ENCODE measurements at regions not wholly inside any gene's neighbourhood (a gene's known extent, or its start where the extent isn't known, plus 50 kb on each side); places are given as distances from the start of the nearest gene placed in this dataset.

DNA sequence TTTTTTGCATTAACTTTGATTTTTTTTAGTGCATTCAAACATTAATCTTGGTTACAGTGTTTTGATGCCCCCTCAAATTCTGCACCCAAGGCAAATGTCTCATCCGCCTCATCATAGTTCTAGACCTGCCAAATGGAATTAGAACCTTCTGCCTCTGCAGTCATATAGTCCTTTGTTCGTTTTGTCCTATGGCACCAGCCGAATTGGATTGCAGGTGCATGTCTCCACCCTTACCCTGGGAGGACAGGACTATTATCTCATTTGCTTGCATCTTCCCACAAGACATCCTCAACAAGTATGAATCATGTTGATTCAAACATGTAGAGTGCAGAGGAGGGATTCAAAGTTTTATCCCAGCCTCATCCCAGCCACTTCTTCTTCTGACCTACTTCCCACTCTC lies 579.1 kb downstream of the VRK1 start:
- H3K27ac ChIP-seq: no peak overlapping the region
- no peaks in the 10 kb centered on the region for H3K9me3 ChIP-seq
- intact Hi-C loops (cut with DNase I; ENCODE audit: low total_unique reads): no loop called here
- no peaks in the 10 kb centered on the region for H3K4me1 ChIP-seq
- H3K27me3 ChIP-seq: no peaks in the 10 kb centered on the region
- DNase-seq (ENCODE audit: low spot score in 2 of 2): no peak
- no peak overlapping the region for H3K4me3 ChIP-seq
- TF ChIP-seq, protein P1, sequence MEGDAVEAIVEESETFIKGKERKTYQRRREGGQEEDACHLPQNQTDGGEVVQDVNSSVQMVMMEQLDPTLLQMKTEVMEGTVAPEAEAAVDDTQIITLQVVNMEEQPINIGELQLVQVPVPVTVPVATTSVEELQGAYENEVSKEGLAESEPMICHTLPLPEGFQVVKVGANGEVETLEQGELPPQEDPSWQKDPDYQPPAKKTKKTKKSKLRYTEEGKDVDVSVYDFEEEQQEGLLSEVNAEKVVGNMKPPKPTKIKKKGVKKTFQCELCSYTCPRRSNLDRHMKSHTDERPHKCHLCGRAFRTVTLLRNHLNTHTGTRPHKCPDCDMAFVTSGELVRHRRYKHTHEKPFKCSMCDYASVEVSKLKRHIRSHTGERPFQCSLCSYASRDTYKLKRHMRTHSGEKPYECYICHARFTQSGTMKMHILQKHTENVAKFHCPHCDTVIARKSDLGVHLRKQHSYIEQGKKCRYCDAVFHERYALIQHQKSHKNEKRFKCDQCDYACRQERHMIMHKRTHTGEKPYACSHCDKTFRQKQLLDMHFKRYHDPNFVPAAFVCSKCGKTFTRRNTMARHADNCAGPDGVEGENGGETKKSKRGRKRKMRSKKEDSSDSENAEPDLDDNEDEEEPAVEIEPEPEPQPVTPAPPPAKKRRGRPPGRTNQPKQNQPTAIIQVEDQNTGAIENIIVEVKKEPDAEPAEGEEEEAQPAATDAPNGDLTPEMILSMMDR (IDR thresholded peaks at IDR 0.05): no peak
- TF ChIP-seq POLR2AphosphoS5 (IDR thresholded peaks at IDR 0.05): no peak
- no peak for TF ChIP-seq POLR2A (IDR thresholded peaks at IDR 0.05)
- H3K36me3 ChIP-seq: no peaks in the 10 kb centered on the region

DNA sequence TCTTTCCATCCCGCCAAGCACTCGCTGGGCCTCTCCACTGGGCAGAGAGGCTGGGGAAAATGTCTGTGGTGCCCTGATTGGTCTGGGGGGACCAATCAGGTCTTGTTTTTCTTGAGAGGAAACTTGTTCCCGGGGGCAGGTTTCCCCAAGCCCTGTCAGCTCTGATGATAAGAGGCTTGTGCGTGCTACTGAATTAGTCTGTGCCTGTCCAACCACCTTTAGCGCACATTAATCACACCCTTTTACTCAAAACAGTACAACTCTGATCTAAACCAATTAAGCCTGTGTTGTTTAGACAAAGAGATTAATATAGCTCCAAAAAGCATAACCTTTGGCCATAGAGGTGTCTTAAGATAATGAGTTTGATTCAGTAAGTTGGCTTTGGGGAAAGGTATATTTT lies 580.4 kb downstream of the VRK1 start:
- intact Hi-C loops (cut with DNase I; ENCODE audit: low total_unique reads): no loop called here
- H3K36me3 ChIP-seq: no peaks in the 10 kb centered on the region
- H3K4me1 ChIP-seq: no peaks in the 10 kb centered on the region
- H3K9me3 ChIP-seq: no peaks in the 10 kb centered on the region
- no peak for TF ChIP-seq POLR2A (IDR thresholded peaks at IDR 0.05)
- TF ChIP-seq, protein P1 (IDR thresholded peaks at IDR 0.05): no peak
- TF ChIP-seq POLR2AphosphoS5 (IDR thresholded peaks at IDR 0.05): no peak
- no peak overlapping the region for H3K4me3 ChIP-seq
- no peak for DNase-seq (ENCODE audit: low spot score in 2 of 2)
- no peak overlapping the region for H3K27ac ChIP-seq
- H3K27me3 ChIP-seq: no peaks in the 10 kb centered on the region

DNA sequence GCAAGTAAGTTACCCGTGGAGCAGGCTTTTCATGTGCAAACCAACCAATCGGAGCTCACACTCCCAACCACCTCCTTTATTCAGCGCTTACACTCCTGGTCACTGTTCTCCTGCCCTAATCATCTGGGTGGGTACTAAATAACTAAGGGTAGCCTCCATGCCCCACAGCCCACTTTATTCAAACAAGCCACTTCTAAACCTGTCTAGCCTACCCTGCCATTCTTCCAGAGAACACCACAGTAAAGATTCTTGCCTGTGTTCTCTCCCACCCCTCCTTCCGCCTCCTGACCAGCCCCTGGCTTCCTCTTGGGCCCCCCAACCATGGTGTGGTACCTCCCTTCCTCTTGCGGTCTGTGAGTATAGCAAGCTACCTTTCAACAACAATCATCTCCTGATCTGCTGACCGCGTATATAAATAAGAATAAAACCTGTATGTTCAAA lies 581.9 kb downstream of the VRK1 start:
- H3K9me3 ChIP-seq: no peaks in the 10 kb centered on the region
- H3K4me3 ChIP-seq: no peak overlapping the region
- no peak overlapping the region for H3K27ac ChIP-seq
- H3K27me3 ChIP-seq: no peaks in the 10 kb centered on the region
- intact Hi-C loops (cut with DNase I; ENCODE audit: low total_unique reads): no loop called here
- TF ChIP-seq POLR2AphosphoS5 (IDR thresholded peaks at IDR 0.05): no peak
- TF ChIP-seq POLR2A (IDR thresholded peaks at IDR 0.05): no peak
- TF ChIP-seq, protein P1 (IDR thresholded peaks at IDR 0.05): no peak
- no peak for DNase-seq (ENCODE audit: low spot score in 2 of 2)
- H3K36me3 ChIP-seq: no peaks in the 10 kb centered on the region
- H3K4me1 ChIP-seq: no peaks in the 10 kb centered on the region

DNA sequence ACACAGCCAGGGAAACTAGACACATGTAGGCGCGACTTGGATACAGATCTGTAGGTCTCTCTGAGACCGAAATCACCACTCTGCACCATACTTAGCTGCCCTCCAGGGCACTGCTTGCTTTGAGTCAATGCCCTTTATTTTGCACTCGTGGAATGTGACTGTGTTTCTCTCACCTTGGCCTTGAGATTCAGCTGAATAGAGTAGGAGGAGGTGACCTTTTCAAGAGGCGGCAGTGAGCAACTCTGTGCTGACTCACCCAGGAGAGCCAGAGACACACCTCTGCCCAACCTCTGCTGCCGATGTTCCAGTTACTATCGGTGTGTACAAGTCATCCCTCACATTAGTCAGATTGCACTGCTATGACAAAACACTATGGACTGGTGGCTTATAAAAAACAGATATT lies 583.4 kb downstream of the VRK1 start:
- no peaks in the 10 kb centered on the region for H3K4me1 ChIP-seq
- no peak overlapping the region for H3K4me3 ChIP-seq
- DNase-seq (ENCODE audit: low spot score in 2 of 2): no peak
- TF ChIP-seq POLR2AphosphoS5 (IDR thresholded peaks at IDR 0.05) (no peak), POLR2A (IDR thresholded peaks at IDR 0.05) (no peak)
- TF ChIP-seq, protein P1 (IDR thresholded peaks at IDR 0.05): no peak
- intact Hi-C loops (cut with DNase I; ENCODE audit: low total_unique reads): no loop called here
- H3K27me3 ChIP-seq: peaks cover 0 to 3% of the 10 kb centered on the region in 2 donors
- H3K36me3 ChIP-seq: no peaks in the 10 kb centered on the region
- no peak overlapping the region for H3K27ac ChIP-seq
- H3K9me3 ChIP-seq: no peaks in the 10 kb centered on the region

DNA sequence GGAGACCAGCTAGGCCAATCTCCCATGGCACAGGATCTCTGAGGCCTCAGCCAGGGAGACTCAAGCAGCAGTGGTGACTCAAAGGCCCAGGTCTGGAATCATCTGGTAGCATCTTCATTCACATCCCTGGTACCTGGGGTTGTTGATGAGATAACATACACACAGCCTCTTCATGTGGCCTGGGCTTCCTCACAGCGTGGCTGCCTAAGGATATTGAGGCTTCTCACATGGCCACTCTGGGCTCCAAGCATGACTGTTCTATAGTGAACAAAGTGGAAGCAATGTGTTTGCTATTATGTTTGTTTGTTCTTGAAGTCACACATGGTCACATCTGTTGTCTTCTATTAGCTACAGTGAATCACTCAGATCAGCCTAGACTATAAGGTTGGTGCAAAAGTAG lies 584.1 kb downstream of the VRK1 start:
- Histone ChIP-seq H3K4me3 (no peak overlapping the region), H3K4me1 (no peaks in the 10 kb centered on the region), H3K36me3 (no peaks in the 10 kb centered on the region), H3K27me3 (peaks cover 0 to 6% of the 10 kb centered on the region in 2 donors), H3K27ac (no peak overlapping the region), H3K9me3 (no peaks in the 10 kb centered on the region)
- DNase-seq (ENCODE audit: low spot score in 2 of 2): no peak
- intact Hi-C loops (cut with DNase I; ENCODE audit: low total_unique reads): no loop called here
- TF ChIP-seq POLR2A (IDR thresholded peaks at IDR 0.05) (no peak), POLR2AphosphoS5 (IDR thresholded peaks at IDR 0.05) (no peak)
- TF ChIP-seq, protein P1 (IDR thresholded peaks at IDR 0.05): no peak

Measured in breast epithelium (tissue), 4 donors.